ENCODE measurements at regions not wholly inside any gene's neighbourhood (a gene's known extent, or its start where the extent isn't known, plus 50 kb on each side); places are given as distances from the start of the nearest gene placed in this dataset.

GRCh38 chr6:63458480-63459115, 113.7 kb upstream of the LOC128125822 start:
- no peaks in the 10 kb centered on the region for H4K20me1 ChIP-seq (ENCODE audit: insufficient read depth)
- DNase-seq (ENCODE audit: low read depth, low spot score) (no peak), ATAC-seq (no peak)
- no peaks in the 10 kb centered on the region for H3K9me2 ChIP-seq (ENCODE audit: insufficient read depth)
- H3K27me3 ChIP-seq (ENCODE audit: insufficient read depth, low read length), result no peaks in the 10 kb centered on the region
- ChIA-PET CTCF (no interaction called here), POLR2A (no interaction called here), RAD21 (ENCODE audit: low non-redundant PET in 1 of 2, low total read pairs in 2 of 2, uncharacterized antibody in 2 of 2, unreplicated experiment in 2 of 2) (no interaction called here)
- intact Hi-C loops (cut with micrococcal nuclease), result no loop called here
- H3K4me1 ChIP-seq (ENCODE audit: control insufficient read depth in 1 of 2, insufficient read depth in 2 of 2, low read length in 2 of 2), result no peaks in the 10 kb centered on the region
- TF ChIP-seq, protein P1, sequence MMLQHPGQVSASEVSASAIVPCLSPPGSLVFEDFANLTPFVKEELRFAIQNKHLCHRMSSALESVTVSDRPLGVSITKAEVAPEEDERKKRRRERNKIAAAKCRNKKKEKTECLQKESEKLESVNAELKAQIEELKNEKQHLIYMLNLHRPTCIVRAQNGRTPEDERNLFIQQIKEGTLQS (IDR thresholded peaks at IDR 0.05), result no peak
- TF ChIP-seq EGR1 (IDR thresholded peaks at IDR 0.05; ENCODE audit: low read depth), result no peak
- TF ChIP-seq, protein P2, sequence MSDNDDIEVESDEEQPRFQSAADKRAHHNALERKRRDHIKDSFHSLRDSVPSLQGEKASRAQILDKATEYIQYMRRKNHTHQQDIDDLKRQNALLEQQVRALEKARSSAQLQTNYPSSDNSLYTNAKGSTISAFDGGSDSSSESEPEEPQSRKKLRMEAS (IDR thresholded peaks at IDR 0.05), result no peak
- TF ChIP-seq JUND (IDR thresholded peaks at IDR 0.05), result no peak
- TF ChIP-seq ELF1 (IDR thresholded peaks at IDR 0.05; ENCODE audit: borderline replicate concordance, low read depth), result no peak
- TF ChIP-seq CEBPB (IDR thresholded peaks at IDR 0.05; ENCODE audit: low read depth), result no peak
- TF ChIP-seq SP1 (IDR thresholded peaks at IDR 0.05; ENCODE audit: low read depth), result no peak
- TF ChIP-seq CBX3 (IDR thresholded peaks at IDR 0.05; ENCODE audit: low read depth), result no peak
- TF ChIP-seq POLR2AphosphoS5 (IDR thresholded peaks at IDR 0.05; ENCODE audit: low read depth, low read length), result no peak
- TF ChIP-seq ZNF274 (IDR thresholded peaks at IDR 0.05; ENCODE audit: low read depth, low read length), result no peak
- H2AFZ ChIP-seq (ENCODE audit: low read depth, low read length, poor library complexity, severe bottlenecking), result peak overlapping the region; percentile 32
- no peak overlapping the region for H3K4me3 ChIP-seq (replicated peaks in 1 of 2; ENCODE audit: low read depth in 1 of 2, low read length in 2 of 2)
- no peak overlapping the region for H3K9ac ChIP-seq (ENCODE audit: low read length)
- H3K9me3 ChIP-seq (ENCODE audit: control insufficient read depth in 1 of 2, insufficient read depth in 1 of 2, low read depth in 1 of 2, low read length in 2 of 2), result no peaks in the 10 kb centered on the region
- H3K27ac ChIP-seq (ENCODE audit: low read depth, low read length), result no peak overlapping the region
- no TSS peak for BruUV-seq (replicated peaks)
- no peak overlapping the region for H3K4me2 ChIP-seq (ENCODE audit: low read length)
- no peaks in the 10 kb centered on the region for H3K79me2 ChIP-seq (ENCODE audit: insufficient read depth, low read length)
- H3K36me3 ChIP-seq (ENCODE audit: control insufficient read depth in 1 of 2, insufficient read depth in 2 of 2, low read length in 2 of 2), result no peaks in the 10 kb centered on the region

DNA sequence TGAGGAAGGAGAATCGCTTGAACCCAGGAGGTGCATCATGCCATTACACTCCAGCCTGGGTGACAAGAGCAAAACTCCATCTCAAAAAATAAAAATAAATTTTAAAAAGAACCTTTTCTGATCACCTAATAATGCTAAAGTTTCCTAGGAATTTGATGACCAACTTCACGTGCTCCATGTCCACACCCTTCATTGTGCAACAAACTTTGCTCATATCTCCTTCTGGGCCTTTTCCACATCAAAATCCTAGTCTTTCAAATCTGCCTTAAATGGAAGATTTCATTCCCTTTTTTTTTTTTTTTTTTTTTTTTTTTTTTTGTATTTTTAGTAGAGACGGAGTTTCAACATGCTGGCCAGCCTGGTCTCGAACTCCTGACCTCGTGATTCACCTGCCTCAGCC, 112.5 kb upstream of the LOC128125822 start:
- Histone ChIP-seq H3K36me3 (ENCODE audit: control insufficient read depth in 1 of 2, insufficient read depth in 2 of 2, low read length in 2 of 2) (no peaks in the 10 kb centered on the region), H3K27me3 (ENCODE audit: insufficient read depth, low read length) (no peaks in the 10 kb centered on the region), H3K4me2 (ENCODE audit: low read length) (no peak overlapping the region), H2AFZ (ENCODE audit: low read depth, low read length, poor library complexity, severe bottlenecking) (no peak overlapping the region), H3K9ac (ENCODE audit: low read length) (no peak overlapping the region), H3K9me2 (ENCODE audit: insufficient read depth) (no peaks in the 10 kb centered on the region), H3K4me3 (replicated peaks in 1 of 2; ENCODE audit: low read depth in 1 of 2, low read length in 2 of 2) (no peak overlapping the region), H3K79me2 (ENCODE audit: insufficient read depth, low read length) (no peaks in the 10 kb centered on the region), H4K20me1 (ENCODE audit: insufficient read depth) (no peaks in the 10 kb centered on the region), H3K9me3 (ENCODE audit: control insufficient read depth in 1 of 2, insufficient read depth in 1 of 2, low read depth in 1 of 2, low read length in 2 of 2) (no peaks in the 10 kb centered on the region), H3K4me1 (ENCODE audit: control insufficient read depth in 1 of 2, insufficient read depth in 2 of 2, low read length in 2 of 2) (no peaks in the 10 kb centered on the region), H3K27ac (ENCODE audit: low read depth, low read length) (no peak overlapping the region)
- DNase-seq (ENCODE audit: low read depth, low spot score), result no peak
- ATAC-seq, result no peak
- POLR2A ChIA-PET, result no interaction called here
- intact Hi-C loops (cut with micrococcal nuclease), result no loop called here
- no TSS peak for BruUV-seq (replicated peaks)
- RAD21 ChIA-PET (ENCODE audit: low non-redundant PET in 1 of 2, low total read pairs in 2 of 2, uncharacterized antibody in 2 of 2, unreplicated experiment in 2 of 2), result no interaction called here
- CTCF ChIA-PET, result no interaction called here
- TF ChIP-seq SIN3A (IDR thresholded peaks at IDR 0.05; ENCODE audit: low read depth) (no peak), JUND (IDR thresholded peaks at IDR 0.05) (no peak), ZFX (IDR thresholded peaks at IDR 0.05) (no peak), POLR2AphosphoS5 (IDR thresholded peaks at IDR 0.05; ENCODE audit: low read depth, low read length) (no peak), ZNF274 (IDR thresholded peaks at IDR 0.05; ENCODE audit: low read depth, low read length) (no peak), EZH2phosphoT487 (IDR thresholded peaks at IDR 0.05; ENCODE audit: borderline replicate concordance) (no peak), SP1 (IDR thresholded peaks at IDR 0.05; ENCODE audit: low read depth) (no peak), TCF7L2 (IDR thresholded peaks at IDR 0.05; ENCODE audit: borderline replicate concordance, extremely low read depth, insufficient read depth, insufficient read length) (no peak), SRF (IDR thresholded peaks at IDR 0.05; ENCODE audit: low read depth) (no peak), ELF1 (IDR thresholded peaks at IDR 0.05; ENCODE audit: borderline replicate concordance, low read depth) (no peak), CEBPB (IDR thresholded peaks at IDR 0.05; ENCODE audit: low read depth) (no peak), YY1 (IDR thresholded peaks at IDR 0.05; ENCODE audit: extremely low read depth, insufficient replicate concordance, low read depth, low read length) (no peak), REST (IDR thresholded peaks at IDR 0.05; ENCODE audit: low read depth) (no peak)
- TF ChIP-seq, protein P2 (IDR thresholded peaks at IDR 0.05), result no peak
- TF ChIP-seq, protein P1 (IDR thresholded peaks at IDR 0.05), result no peak
